ENCODE measurements at regions not wholly inside any gene's neighbourhood (a gene's known extent, or its start where the extent isn't known, plus 50 kb on each side); places are given as distances from the start of the nearest gene placed in this dataset.
"Not testable (repeated sequence)": the region's sequence is repeated elsewhere in the genome, so short reads cannot be mapped to it uniquely, and the experiment has no call there.

DNA sequence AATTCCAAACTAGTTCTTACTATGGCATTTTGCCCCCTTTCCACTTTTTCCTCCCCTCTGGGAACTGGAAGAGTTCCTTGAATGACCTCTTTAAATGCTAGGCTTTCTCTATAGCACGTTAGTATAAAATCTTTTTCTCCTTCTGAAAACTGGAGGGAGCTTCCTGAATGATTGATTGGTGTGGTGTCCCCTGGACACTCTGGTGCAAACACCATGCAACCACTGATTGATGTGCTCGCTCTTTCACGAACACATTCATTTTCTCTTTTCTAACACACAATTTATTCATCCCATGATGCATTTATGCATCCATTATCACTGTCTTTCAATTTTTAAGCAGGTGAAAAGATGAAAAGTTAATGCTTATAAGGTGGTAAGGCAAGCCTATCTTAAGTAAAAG is 159.1 kb upstream of the NANOGP8 start:
- 88 to 90% methylated on average over 3 of the region's 3 CpGs for WGBS, 2 donors
- Histone ChIP-seq H3K27me3 (no peaks in the 10 kb centered on the region), H3K4me1 (no peaks in the 10 kb centered on the region), H3K4me3 (no peak overlapping the region), H3K36me3 (no peaks in the 10 kb centered on the region), H3K9me3 (no peaks in the 10 kb centered on the region), H3K27ac (no peak overlapping the region)
- TF ChIP-seq, protein P1, sequence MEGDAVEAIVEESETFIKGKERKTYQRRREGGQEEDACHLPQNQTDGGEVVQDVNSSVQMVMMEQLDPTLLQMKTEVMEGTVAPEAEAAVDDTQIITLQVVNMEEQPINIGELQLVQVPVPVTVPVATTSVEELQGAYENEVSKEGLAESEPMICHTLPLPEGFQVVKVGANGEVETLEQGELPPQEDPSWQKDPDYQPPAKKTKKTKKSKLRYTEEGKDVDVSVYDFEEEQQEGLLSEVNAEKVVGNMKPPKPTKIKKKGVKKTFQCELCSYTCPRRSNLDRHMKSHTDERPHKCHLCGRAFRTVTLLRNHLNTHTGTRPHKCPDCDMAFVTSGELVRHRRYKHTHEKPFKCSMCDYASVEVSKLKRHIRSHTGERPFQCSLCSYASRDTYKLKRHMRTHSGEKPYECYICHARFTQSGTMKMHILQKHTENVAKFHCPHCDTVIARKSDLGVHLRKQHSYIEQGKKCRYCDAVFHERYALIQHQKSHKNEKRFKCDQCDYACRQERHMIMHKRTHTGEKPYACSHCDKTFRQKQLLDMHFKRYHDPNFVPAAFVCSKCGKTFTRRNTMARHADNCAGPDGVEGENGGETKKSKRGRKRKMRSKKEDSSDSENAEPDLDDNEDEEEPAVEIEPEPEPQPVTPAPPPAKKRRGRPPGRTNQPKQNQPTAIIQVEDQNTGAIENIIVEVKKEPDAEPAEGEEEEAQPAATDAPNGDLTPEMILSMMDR (IDR thresholded peaks at IDR 0.05), result no peak
- intact Hi-C loops (cut with DNase I), result no loop called here
- DNase-seq (no peak), FAIRE-seq (no peak), ATAC-seq (no peak)

DNA sequence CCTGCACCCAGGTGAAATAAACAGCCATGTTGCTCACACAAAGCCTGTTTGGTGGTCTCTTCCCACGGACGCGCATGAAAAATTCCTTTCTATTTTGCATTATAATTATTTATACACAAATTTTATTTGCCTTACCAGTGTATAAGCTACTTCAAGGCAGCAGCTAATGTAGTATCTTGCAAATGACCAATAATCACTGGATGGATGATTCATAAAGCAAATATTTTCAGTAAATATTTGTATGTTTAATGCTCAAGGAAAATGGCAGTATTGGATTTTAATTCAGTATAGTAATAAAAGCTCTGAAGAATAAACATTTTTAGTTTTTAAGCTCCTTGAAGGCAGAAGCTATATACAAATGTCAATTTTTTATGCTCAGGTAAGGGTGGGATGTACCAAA is 158.7 kb upstream of the NANOGP8 start:
- 98 to 99% methylated on average over 3 of the region's 3 CpGs for whole genome bisulfite sequencing, 2 donors
- H3K4me1 ChIP-seq, result no peaks in the 10 kb centered on the region
- no peaks in the 10 kb centered on the region for H3K27me3 ChIP-seq
- intact Hi-C loops (cut with DNase I), result no loop called here
- no peak overlapping the region for H3K27ac ChIP-seq
- DNase-seq (no peak), FAIRE-seq (no peak), ATAC-seq (no peak)
- no peak overlapping the region for H3K4me3 ChIP-seq
- TF ChIP-seq, protein P1 (IDR thresholded peaks at IDR 0.05), result no peak
- H3K9me3 ChIP-seq, result no peaks in the 10 kb centered on the region
- H3K36me3 ChIP-seq, result no peaks in the 10 kb centered on the region

DNA sequence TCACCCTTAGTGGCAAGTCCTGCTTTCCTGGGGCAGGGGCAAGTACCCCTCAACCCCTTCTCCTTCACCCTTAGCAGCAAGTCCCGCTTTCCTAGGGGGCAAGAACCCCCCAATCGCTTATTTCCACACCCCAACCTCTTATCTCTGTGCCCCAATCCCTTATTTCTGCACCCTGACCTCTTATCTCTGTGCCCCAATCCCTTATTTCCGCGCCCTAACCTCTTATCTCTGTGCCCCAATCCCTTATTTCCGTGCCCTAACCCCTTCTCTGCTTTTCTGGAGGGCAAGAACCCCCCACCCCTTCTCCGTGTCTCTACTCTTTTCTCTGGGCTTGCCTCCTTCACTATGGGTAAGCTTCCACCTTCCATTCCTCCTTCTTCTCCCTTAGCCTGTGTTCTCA is 154.6 kb upstream of the NANOGP8 start:
- 80 to 86% methylated on average over 2 to 6 of the region's 6 CpGs for WGBS, 2 donors
- H3K4me3 ChIP-seq; H3K27me3 ChIP-seq; H3K27ac ChIP-seq; H3K4me1 ChIP-seq; H3K9me3 ChIP-seq; ATAC-seq; FAIRE-seq; H3K36me3 ChIP-seq; intact Hi-C loops (cut with DNase I); DNase-seq: not testable (repeated sequence)

DNA sequence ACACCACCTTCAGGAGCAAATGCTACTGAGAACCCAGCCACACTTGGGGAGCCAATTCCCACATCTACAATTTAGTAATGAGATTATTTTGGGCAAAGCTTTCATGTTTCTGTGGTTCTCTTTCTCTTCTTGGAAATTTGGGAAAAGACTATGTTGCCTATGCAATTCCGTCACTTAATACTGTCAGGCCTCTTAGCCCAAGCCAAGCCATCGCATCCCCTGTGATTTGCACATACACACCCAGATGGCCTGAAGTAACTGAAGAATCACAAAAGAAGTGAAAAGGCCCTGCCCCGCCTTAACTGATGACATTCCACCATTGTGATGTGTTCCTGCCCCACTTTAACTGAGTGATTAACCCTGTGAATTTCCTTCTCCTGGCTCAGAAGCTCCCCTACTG is 153.4 kb upstream of the NANOGP8 start:
- FAIRE-seq; H3K27ac ChIP-seq; H3K36me3 ChIP-seq; H3K9me3 ChIP-seq; intact Hi-C loops (cut with DNase I); H3K4me3 ChIP-seq; ATAC-seq; H3K4me1 ChIP-seq; H3K27me3 ChIP-seq; DNase-seq: not testable (repeated sequence)
- 94 to 98% methylated on average over 3 of the region's 3 CpGs for WGBS, 2 donors

DNA sequence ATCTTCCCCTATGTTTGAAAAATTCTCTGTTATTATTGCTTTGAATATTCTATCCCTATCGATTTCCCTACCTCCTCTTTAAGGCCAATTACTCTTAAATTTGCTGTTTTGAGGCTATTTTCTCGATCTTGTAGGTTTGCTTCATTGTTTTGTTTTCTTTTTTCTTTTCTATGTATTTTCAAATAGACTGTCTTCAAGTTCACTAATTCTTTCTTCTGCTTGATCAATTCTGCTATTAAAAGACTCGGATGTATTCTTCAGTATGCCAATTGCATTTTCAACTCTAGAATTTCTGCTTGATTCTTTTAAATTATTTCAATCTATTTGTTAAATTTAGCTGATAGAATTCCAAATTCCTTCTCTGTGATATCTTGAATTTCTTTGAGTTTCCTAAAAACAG is 144.0 kb upstream of the NANOGP8 start:
- Histone ChIP-seq H3K4me1 (no peaks in the 10 kb centered on the region), H3K9me3 (no peaks in the 10 kb centered on the region), H3K4me3 (no peak overlapping the region), H3K36me3 (no peaks in the 10 kb centered on the region), H3K27me3 (no peaks in the 10 kb centered on the region), H3K27ac (no peak overlapping the region)
- intact Hi-C loops (cut with DNase I), result no loop called here
- DNase-seq (no peak), FAIRE-seq (no peak), ATAC-seq (no peak)
- 91 to 96% methylated on average over 3 of the region's 3 CpGs for WGBS, 2 donors
- TF ChIP-seq, protein P1 (IDR thresholded peaks at IDR 0.05), result no peak

DNA sequence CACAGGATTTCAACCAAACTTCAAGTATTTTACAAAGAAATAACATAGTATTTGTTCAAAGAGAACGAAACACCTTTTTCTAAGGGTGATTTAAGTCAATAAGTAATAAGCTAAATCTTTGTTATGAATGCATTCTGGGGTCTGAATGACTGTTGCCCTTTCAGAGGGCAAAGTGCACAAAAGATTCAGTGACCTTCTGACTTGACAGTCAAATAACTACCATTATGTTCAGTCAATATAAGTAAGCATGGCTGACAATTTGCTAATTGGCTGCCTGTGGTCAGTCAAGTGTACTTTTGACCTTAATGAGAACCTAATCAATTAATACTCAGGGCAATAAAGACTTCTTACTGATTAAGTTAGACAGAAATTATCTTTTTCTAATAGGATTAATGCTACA is 133.1 kb upstream of the NANOGP8 start:
- no peak for FAIRE-seq
- WGBS, 2 donors, result 92 to 94% methylated on average over 1 of the region's 1 CpG
- H3K36me3 ChIP-seq, result no peaks in the 10 kb centered on the region

More for the DNA sequence above, 133.1 kb upstream of the NANOGP8 start:
- Histone ChIP-seq H3K27ac (no peak overlapping the region), H3K9me3 (no peaks in the 10 kb centered on the region), H3K4me3 (no peak overlapping the region), H3K27me3 (no peaks in the 10 kb centered on the region), H3K4me1 (no peaks in the 10 kb centered on the region)
- intact Hi-C loops (cut with DNase I), result no loop called here
- TF ChIP-seq, protein P1 (IDR thresholded peaks at IDR 0.05), result no peak
- no peak for ATAC-seq
- DNase-seq, result no peak
